ENCODE measurements at regions not wholly inside any gene's neighbourhood (a gene's known extent, or its start where the extent isn't known, plus 50 kb on each side); places are given as distances from the start of the nearest gene placed in this dataset.

- TF ChIP-seq, protein P1, sequence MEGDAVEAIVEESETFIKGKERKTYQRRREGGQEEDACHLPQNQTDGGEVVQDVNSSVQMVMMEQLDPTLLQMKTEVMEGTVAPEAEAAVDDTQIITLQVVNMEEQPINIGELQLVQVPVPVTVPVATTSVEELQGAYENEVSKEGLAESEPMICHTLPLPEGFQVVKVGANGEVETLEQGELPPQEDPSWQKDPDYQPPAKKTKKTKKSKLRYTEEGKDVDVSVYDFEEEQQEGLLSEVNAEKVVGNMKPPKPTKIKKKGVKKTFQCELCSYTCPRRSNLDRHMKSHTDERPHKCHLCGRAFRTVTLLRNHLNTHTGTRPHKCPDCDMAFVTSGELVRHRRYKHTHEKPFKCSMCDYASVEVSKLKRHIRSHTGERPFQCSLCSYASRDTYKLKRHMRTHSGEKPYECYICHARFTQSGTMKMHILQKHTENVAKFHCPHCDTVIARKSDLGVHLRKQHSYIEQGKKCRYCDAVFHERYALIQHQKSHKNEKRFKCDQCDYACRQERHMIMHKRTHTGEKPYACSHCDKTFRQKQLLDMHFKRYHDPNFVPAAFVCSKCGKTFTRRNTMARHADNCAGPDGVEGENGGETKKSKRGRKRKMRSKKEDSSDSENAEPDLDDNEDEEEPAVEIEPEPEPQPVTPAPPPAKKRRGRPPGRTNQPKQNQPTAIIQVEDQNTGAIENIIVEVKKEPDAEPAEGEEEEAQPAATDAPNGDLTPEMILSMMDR (IDR thresholded peaks at IDR 0.05) = no peak
- no peak for TF ChIP-seq POLR2A (IDR thresholded peaks at IDR 0.05)
Measured at GRCh38 chr2:222769446-222769845, 91.4 kb upstream of the ACSL3 start.

Measured in tibial nerve (tissue), 3 donors.